MG63 (cell line): ENCODE measurements at regions not wholly inside any gene's neighbourhood (a gene's known extent, or its start where the extent isn't known, plus 50 kb on each side); places are given as distances from the start of the nearest gene placed in this dataset.
"Not testable (repeated sequence)": the region's sequence is repeated elsewhere in the genome, so short reads cannot be mapped to it uniquely, and the experiment has no call there.

Source experiments
- DNase-seq: peaks from one replicate; pipeline ENCODE4 v3.0.0-alpha.2; 2020
- H3K27me3 ChIP-seq: fragments of 250-450 bp; sonication (Bioruptor Pico); 2 replicates; pipeline ENCODE4 v1.5.1; 2020; ENCODE audit warnings: mild to moderate bottlenecking, moderate library complexity
- H3K36me3 ChIP-seq: fragments of 250-450 bp; sonication (Bioruptor Pico); 2 replicates; pipeline ENCODE4 v1.5.1; 2020; ENCODE audit warnings: mild to moderate bottlenecking, moderate library complexity
- H3K4me3 ChIP-seq: fragments of 250-450 bp; sonication (Bioruptor Pico); 2 replicates; pipeline ENCODE4 v1.5.1; 2020; ENCODE audit warnings: mild to moderate bottlenecking, moderate library complexity
- H3K9me3 ChIP-seq: fragments of 250-450 bp; sonication (Bioruptor Pico); 2 replicates; pipeline ENCODE4 v1.5.1; 2020; ENCODE audit warnings: mild to moderate bottlenecking, moderate library complexity

DNA sequence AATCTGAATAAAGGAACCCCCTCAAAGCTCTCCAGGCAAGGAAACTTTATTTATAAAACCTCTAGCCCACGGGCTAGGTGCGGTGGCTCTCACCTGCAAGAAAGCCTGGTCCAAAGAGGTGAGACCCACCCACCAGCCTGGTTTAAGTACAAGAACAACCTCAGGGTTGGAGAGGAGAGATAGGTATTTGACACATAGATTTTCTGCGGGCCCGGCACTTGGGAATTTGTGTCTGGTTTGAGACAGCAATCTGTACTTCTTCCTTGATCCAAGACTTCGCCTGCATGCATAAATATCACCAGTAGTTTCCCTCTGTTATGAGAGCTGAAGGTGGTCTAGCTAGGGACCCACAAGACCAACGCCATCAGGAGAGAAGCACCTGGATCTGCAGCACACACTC lies 73.2 kb upstream of the CAPRIN1 start:
- Histone ChIP-seq H3K9me3 (no peaks in the 10 kb centered on the region), H3K4me3 (no peak overlapping the region), H3K27me3 (peaks cover 4% of the 10 kb centered on the region), H3K36me3 (no peaks in the 10 kb centered on the region)
- no peak for DNase-seq

DNA sequence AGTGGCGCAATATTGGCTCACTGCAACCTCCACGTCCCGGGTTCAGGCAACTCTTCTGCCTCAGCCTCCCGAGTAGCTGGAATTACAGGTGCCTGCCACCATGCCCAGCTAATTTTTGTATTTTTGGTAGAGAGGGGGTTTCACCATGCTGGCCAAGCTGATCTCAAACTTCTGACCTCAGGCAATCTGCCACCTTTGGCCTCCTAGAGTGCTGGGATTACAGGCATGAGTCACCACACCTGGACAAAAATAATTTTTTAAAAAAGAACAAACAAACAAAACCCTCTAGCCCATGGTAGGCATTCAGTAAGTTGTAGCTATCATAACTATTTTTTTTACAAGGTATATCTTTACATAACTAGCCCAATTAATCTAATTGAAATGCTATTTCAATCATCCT lies 73.9 kb upstream of the CAPRIN1 start:
- no peak overlapping the region for H3K4me3 ChIP-seq
- peaks cover 4% of the 10 kb centered on the region for H3K27me3 ChIP-seq
- DNase-seq, result no peak
- no peaks in the 10 kb centered on the region for H3K36me3 ChIP-seq
- no peaks in the 10 kb centered on the region for H3K9me3 ChIP-seq

GRCh38 chr11:33976495-33977199 lies 74.9 kb upstream of the CAPRIN1 start:
- no peaks in the 10 kb centered on the region for H3K36me3 ChIP-seq
- no peak for DNase-seq

DNA sequence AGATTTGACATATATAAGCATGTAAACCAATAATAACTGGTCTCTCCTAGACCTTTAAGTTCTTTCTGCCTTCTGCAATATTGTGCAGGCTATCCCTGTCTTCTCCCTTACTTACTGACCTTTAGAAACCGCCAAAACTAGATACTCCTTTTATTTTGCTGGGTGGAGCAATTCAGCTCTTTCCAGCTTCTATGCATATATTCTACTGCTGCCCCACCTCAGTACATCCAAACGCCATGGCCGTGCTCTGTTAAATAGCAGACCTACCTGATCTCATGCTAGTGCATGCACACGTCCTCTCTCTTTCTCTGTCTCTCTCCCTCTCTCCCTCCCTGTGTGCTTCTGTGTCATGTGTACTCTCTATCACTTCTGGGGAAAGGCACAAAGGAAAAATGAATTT lies 76.7 kb upstream of the CAPRIN1 start:
- DNase-seq, result no peak
- H3K9me3 ChIP-seq, result no peaks in the 10 kb centered on the region
- no peaks in the 10 kb centered on the region for H3K36me3 ChIP-seq
- peaks cover 4% of the 10 kb centered on the region; the same call in 1 of the 2 replicates for H3K27me3 ChIP-seq
- no peak overlapping the region for H3K4me3 ChIP-seq

More at GRCh38 chr11:33976495-33977199, 74.9 kb upstream of the CAPRIN1 start:
- peaks cover 4% of the 10 kb centered on the region for H3K27me3 ChIP-seq
- H3K9me3 ChIP-seq, result no peaks in the 10 kb centered on the region
- no peak overlapping the region for H3K4me3 ChIP-seq

DNA sequence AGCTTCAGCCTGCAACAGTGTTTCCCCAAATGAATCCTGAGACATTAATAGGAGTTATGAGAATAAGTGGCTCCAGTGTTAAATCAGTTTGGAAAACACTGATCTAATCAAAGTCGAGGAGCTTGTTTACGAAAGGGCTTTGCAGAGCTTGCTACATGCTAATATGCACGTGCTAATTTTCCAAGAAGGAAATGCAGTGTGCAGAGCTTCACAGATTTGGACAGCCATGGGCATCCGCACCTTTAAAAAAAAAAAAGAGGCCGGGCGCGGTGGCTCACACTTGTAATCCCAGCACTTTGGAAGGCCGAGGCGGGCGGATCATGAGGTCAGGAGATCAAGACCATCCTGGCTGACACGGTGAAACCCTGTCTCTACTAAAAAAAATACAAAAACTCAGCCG lies 79.7 kb upstream of the LMO2 start:
- H3K27me3 ChIP-seq, DNase-seq, H3K4me3 ChIP-seq, H3K36me3 ChIP-seq, H3K9me3 ChIP-seq: not testable (repeated sequence)

GRCh38 chr11:33970984-33971466 lies 79.1 kb upstream of the LMO2 start:
- no peaks in the 10 kb centered on the region for H3K9me3 ChIP-seq

DNA sequence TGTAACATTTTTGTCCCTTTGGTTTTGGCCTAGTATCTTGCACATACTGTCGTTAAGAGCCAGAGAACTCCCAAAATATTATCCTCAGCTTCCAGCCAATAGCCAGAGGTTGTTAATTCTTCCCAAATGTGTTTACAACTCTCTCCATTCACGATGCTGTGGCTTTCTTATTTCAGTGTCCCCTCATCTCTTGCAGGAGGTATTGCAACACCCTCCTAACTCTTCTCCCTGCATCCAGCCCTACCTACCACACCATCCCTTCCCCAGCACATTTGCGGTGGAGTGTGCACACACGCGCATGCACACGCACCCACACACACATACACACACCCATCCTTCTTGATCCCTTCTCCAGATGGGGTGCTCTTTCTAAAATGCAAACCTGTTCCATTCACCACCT lies 75.6 kb upstream of the LMO2 start:
- Histone ChIP-seq H3K4me3 (no peak overlapping the region), H3K36me3 (no peaks in the 10 kb centered on the region), H3K9me3 (no peaks in the 10 kb centered on the region), H3K27me3 (peaks cover 3% of the 10 kb centered on the region; the same call in 1 of the 2 replicates)
- DNase-seq, result no peak

More at GRCh38 chr11:33970984-33971466, 79.1 kb upstream of the LMO2 start:
- DNase-seq, result peak; percentile 12
- no peaks in the 10 kb centered on the region for H3K36me3 ChIP-seq
- H3K4me3 ChIP-seq, result no peak overlapping the region
- H3K27me3 ChIP-seq, result peaks cover 4% of the 10 kb centered on the region; the same call in 1 of the 2 replicates

- Histone ChIP-seq H3K27me3 (peaks cover 3% of the 10 kb centered on the region; the same call in 1 of the 2 replicates), H3K36me3 (no peaks in the 10 kb centered on the region), H3K9me3 (no peaks in the 10 kb centered on the region), H3K4me3 (no peak overlapping the region)
- no peak for DNase-seq
These were observed 73.2 kb upstream of the LMO2 start for GRCh38 chr11:33965032-33965431.

- no peaks in the 10 kb centered on the region for H3K36me3 ChIP-seq
- H3K27me3 ChIP-seq, result no peaks in the 10 kb centered on the region; the same call in 1 of the 2 replicates
- no peaks in the 10 kb centered on the region for H3K9me3 ChIP-seq
- no peak for DNase-seq
- no peak overlapping the region for H3K4me3 ChIP-seq
These were observed 68.1 kb upstream of the LMO2 start for GRCh38 chr11:33959855-33960400.

- no peaks in the 10 kb centered on the region for H3K27me3 ChIP-seq
- no peak overlapping the region for H3K4me3 ChIP-seq
- no peaks in the 10 kb centered on the region for H3K9me3 ChIP-seq
- DNase-seq, result no peak
- no peaks in the 10 kb centered on the region for H3K36me3 ChIP-seq
These were observed 65.5 kb upstream of the LMO2 start for GRCh38 chr11:33957304-33957917.

- no peaks in the 10 kb centered on the region for H3K9me3 ChIP-seq
- no peak overlapping the region for H3K4me3 ChIP-seq
- H3K27me3 ChIP-seq, result no peaks in the 10 kb centered on the region
- DNase-seq, result no peak
- no peaks in the 10 kb centered on the region for H3K36me3 ChIP-seq
These were observed 64.7 kb upstream of the LMO2 start for GRCh38 chr11:33956611-33957010.

GRCh38 chr11:33953289-33953688 lies 61.4 kb upstream of the LMO2 start:
- Histone ChIP-seq H3K27me3 (no peaks in the 10 kb centered on the region), H3K9me3 (no peaks in the 10 kb centered on the region), H3K4me3 (no peak overlapping the region), H3K36me3 (no peaks in the 10 kb centered on the region)
- no peak for DNase-seq

GRCh38 chr11:33952805-33953204 lies 60.9 kb upstream of the LMO2 start:
- no peaks in the 10 kb centered on the region for H3K9me3 ChIP-seq
- H3K27me3 ChIP-seq, result no peaks in the 10 kb centered on the region
- H3K4me3 ChIP-seq, result no peak overlapping the region

DNA sequence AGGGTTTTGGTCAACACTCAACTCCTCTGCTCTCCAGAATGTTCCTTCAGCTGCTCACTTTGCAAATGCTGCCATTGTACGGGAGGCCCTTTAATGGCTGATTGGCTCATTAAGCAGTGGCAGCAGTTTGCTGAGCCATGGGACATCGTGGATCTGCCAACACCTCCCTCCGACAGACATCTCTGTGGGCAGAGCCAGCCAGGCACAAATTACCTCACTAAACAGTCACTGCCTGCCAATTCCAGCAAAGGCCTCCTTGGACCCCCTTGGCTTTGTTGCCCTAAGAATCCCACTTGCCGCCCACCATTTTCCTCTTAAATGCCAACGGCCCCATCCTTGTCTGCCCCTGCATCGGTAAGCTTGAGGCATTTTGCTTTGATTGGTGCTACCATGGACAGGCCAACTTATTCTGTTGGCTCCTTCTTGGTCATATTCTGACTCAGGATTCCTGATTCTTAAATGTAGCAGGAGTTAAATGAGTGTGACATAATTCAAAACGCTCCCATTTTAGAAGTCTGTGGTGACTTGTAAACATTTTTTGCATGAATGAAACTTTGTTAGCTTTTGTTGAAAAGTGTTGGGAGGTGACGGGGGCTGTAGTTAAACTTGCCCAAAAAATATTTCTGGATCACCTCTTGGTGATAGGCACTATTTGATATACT lies 57.5 kb upstream of the LMO2 start:
- no peaks in the 10 kb centered on the region for H3K9me3 ChIP-seq

More at GRCh38 chr11:33952805-33953204, 60.9 kb upstream of the LMO2 start:
- no peak for DNase-seq
- H3K36me3 ChIP-seq, result no peaks in the 10 kb centered on the region

DNA sequence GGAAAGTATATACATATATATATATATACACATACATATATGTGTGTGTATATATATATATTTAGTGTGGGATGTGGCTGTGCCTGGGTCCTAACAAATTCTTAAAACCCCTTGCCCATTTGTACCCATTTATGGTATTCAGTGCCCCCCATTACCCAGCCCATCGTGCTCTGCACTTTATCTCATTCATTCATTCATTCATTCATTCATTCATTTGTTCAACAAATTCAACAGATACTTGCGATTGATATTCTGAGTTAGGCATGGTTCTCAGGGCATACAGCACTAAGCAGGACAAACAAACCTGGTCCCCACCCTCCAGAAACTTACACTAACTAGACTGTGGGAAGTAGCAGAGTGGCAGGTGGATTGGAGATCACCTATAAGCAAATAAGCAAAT lies 56.6 kb upstream of the LMO2 start:
- Histone ChIP-seq H3K27me3 (no peaks in the 10 kb centered on the region), H3K4me3 (no peak overlapping the region), H3K9me3 (no peaks in the 10 kb centered on the region), H3K36me3 (no peaks in the 10 kb centered on the region)
- no peak for DNase-seq

More for the DNA sequence above, 57.5 kb upstream of the LMO2 start:
- no peaks in the 10 kb centered on the region for H3K36me3 ChIP-seq
- DNase-seq, result no peak
- no peaks in the 10 kb centered on the region for H3K27me3 ChIP-seq
- no peak overlapping the region for H3K4me3 ChIP-seq

- DNase-seq, H3K4me3 ChIP-seq, H3K27me3 ChIP-seq, H3K9me3 ChIP-seq, H3K36me3 ChIP-seq: not testable (repeated sequence)
These were observed 56.0 kb upstream of the LMO2 start for GRCh38 chr11:33947918-33948317.

- no peaks in the 10 kb centered on the region for H3K36me3 ChIP-seq
- H3K4me3 ChIP-seq, result no peak overlapping the region
- no peak for DNase-seq
- H3K9me3 ChIP-seq, result no peaks in the 10 kb centered on the region
- H3K27me3 ChIP-seq, result no peaks in the 10 kb centered on the region
These were observed 55.1 kb upstream of the LMO2 start for GRCh38 chr11:33946930-33947329.
